HG03280 (cell line): ENCODE measurements at regions not wholly inside any gene's neighbourhood (a gene's known extent, or its start where the extent isn't known, plus 50 kb on each side); places are given as distances from the start of the nearest gene placed in this dataset.
"Not testable (repeated sequence)": the region's sequence is repeated elsewhere in the genome, so short reads cannot be mapped to it uniquely, and the experiment has no call there.

Experiments
- ATAC-seq: cut with Tn5 transposase; IDR thresholded peaks from one replicate; pipeline ENCODE4 v1.9.1; 2021; ENCODE audit warnings: mild to moderate bottlenecking, moderate library complexity; ENCODE audit not compliant: unreplicated experiment

DNA sequence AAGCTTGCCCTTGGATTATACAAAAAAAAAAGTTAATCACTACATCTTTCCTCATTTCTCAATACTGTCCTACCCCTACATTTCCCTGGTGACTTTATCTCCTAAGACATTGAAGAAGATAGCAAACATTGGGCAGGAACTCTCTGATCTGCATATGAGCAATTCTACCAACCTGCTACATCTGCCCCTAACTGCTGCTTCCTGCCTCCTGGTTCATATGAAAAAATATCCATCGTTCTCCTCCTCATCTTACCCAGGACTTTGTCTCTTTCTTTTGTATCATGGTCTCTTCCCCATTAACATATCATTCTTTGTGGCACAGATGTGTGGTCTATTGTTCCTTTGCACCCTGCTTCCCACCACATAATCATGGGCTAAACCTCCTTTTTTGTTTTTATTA lies 139.7 kb upstream of the PCGF5 start:
- no peak for ATAC-seq

DNA sequence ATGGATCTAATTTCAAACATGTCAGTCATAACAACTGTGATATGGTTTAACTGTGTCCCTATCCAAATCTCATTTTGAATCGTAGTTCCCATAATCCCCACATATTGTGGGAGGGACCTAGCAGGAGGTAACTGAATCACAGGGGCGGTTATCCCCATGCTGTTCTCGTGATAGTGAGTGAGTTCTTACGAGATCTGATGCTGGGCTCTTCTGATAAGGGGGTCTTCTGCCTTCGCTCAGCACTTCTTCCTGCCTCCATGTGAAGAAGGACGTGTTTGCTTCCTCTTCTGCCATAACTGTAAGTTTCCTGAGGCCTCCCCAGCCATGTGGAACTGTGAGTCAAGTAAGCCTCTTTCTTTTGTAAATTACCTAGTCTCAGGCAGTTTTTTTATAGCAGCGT lies 138.0 kb upstream of the PCGF5 start:
- ATAC-seq, result no peak

DNA sequence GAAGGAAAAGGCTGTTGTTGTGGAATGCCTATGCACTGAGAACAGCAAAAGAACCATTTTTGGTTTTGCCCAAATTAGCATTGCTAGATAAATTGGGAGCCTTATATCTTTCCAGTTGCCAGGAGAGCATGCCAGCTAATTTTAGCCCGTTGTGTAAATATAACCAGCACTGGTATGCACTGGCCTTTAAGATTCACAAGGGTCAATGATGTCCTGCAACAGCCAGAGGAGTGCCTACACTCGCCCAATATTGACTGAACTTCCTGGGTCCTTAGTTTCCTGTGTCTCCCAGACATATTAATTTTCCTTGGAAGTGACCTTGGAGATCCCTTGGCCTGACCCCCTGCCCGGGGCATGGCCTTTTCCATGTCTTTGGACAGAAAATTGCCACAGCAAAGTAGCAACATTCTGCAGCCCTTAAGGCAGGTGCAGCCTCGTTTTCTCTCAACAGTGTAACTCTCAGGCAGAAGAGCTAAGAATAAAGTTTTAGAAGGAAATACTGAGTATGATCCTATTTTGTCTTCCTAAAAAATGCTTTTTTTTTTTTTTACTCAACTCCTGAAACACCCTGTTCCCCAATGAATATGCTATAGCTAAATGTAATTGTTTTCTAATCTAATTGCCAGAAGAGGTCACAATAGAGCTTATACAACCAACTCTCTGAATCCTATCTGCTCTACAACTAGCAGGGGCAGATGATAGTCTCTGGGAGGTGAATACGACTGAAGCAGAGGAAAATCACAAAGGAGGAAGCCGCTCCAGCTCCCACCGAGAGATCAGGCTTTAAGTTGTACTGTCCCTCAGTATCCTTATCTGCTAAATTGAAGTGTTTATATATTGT lies 131.9 kb upstream of the PCGF5 start:
- no peak for ATAC-seq

DNA sequence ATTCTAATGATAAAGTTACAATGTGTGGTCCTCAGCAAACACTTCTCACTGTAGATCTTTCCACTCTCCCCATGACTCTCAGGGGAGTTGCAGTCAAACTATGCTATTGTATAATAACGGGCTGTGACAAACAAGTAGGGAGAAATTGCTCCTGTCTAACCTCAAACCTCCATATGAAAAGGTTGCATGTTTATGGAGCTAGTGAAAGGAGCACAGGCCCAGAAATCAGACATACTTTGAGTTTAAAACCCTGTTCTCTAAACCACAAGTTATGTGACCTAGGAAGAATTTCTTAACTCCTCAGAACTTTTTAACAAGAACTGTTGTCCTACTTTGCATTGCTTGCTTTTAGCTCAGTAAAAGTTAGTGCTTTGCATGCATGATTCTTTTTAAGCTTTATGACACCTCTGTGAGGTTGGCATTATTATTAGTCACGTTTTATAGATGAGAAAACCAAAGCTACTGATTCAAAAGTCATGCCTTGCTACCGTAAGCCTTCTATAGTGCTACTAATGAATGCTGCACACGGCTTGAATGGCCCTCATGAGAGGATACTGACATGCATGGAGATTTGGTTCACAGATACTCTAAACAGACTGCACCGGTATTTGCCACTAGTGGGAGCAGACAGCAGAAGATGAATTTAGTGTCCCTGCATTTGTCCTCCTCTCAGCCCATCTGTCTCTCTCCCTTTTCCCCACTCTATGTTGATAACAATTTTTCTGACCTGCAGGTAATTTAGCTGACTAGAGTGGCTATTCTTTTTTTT lies 129.5 kb upstream of the PCGF5 start:
- no peak for ATAC-seq

DNA sequence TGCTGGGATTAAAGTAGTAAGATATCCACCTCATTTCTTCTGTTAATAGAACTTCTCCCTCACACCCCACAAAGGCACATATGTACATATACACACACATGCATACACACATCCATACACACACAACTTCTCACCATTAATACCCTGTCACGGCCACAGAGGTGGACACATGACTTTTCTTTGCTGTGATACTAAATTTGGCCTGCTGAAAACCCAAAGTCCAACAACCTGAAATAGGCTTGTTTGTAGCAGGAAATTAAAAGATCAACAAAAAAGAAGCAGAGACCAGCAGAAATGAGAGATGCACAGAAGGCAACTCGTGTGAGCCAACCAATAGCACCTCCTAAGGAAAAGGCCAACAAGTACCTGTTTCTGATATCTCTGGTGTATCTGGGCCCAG lies 128.7 kb upstream of the PCGF5 start:
- no peak for ATAC-seq

DNA sequence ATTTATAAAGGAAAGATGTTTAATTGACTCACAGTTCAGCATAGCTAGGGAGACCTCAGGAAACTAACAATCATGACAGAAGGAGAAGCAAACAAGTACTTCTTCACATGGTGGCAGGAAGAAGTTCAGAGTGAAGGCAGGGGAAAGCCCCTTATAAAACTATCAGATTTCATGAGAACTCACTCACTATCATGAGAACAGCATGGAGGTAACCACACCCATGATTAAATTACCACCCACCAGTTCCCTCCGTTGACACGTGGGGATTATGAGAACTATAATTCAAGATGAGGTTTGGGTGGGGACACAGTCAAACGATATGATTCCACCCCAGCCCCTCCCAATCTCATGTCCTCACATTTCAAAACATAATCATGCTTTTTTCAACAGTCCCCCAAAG lies 124.2 kb upstream of the PCGF5 start:
- ATAC-seq, result no peak

DNA sequence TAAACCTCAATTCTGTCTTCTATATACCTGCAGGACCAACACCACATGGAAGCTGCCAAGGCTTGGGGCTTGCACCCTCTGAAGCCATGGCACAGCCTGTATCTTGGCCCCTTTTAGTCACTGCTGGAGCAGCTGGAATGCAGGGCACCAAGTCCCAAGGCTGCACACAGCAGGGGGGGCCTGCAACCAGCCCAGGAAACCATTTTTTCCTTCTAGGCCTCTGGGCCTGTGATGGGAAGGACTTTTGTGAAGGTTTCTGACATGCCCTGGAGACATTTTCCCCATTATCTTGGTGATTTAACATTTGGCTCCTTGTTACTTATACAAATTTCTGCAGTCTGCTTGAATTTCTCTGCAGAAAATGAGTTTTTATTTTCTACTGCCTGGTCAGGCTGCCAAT lies 123.2 kb upstream of the PCGF5 start:
- ATAC-seq, result no peak

DNA sequence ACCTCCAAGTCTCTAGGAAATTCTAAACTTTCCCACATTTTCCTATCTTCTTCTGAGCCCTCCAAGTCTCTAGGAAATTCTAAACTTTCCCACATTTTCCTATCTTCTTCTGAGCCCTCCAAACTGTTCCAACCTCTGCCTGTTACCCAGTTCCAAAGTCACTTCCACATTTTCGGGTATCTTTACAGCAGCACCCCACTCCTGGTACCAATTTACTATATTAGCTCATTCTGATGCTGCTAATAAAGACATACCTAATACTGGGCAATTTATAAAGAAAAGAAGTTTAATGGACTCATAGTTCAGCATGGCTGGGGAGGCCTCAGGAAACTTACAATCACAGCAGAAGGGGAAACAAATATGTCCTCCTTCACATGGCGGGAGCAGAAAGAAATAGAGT lies 122.4 kb upstream of the PCGF5 start:
- not testable (repeated sequence) for ATAC-seq

DNA sequence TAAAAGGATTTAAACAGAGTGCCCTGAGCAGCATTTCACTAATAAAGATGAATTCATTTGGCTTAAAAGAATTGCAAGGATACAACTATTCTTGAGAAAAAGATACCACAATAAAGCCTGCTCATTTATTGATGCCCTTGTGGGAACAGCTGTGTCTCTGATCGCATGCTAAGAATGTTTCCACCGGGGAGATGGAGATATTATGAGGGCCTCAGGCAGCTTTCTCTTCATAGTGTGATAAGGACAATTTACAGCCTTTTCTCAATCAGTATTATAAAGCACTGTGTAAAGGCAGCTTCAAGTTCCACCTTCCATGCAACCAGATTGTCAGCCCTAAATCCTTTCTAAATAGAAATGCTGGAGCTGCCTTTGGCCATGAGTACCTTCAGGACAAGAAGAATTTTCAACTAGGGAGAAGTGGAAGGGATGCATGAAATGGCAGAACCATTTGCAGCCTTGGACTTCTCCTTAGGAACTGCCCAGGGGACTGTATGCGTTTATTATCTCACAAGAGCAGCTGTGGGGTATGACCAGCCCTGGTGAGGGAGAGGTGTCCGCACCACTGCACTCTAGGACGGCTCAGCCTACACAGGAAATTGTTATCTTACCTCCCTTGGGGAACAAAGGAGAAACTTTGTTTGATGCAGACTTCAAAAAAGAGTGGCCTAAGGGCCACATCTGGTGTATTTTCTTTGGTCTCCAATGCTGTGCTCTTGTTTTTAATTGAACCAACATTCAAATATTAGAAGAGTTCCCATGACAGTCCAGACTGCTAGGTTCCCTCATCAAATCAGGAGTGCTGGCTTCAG lies 116.9 kb upstream of the PCGF5 start:
- ATAC-seq, result no peak

DNA sequence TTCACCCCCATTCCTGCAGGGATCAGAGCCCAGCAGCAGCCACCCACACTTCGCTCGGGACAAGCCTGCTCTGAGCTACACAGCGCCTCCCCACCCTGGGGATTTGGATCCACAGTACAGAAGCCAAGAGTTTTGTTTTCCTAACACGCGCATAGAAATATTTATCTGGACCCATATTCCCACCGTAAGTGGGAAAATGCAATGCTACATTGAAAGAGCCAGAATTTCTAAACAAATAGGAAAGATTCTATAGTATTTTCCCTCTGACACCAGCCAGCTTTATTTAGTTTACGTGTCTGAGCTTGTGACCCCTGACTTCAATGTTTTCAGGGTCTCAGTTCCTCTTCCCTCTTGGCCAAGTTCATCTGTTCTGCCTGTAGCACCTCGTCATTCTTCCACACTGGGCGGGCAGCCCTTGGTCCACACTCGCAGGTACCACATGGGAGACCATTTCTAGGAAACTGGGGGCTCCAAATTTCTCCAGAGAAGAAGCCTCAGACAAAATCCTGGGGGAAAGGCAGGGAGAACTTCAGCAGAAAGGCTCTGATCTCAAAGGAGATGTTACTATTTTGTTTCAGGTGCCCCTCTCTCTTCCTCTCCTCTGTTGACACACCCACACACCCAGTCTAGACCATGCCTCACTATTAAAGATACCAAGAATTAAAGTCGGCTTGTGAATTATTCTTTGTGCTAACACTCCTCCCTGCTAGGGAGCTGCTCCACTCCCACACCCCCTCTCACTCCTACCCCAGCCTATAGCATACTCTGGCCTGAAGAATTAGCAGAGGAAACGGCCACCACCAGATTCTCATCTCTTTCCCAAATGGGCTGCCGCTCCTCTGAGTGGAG lies 116.0 kb upstream of the PCGF5 start:
- no peak for ATAC-seq

DNA sequence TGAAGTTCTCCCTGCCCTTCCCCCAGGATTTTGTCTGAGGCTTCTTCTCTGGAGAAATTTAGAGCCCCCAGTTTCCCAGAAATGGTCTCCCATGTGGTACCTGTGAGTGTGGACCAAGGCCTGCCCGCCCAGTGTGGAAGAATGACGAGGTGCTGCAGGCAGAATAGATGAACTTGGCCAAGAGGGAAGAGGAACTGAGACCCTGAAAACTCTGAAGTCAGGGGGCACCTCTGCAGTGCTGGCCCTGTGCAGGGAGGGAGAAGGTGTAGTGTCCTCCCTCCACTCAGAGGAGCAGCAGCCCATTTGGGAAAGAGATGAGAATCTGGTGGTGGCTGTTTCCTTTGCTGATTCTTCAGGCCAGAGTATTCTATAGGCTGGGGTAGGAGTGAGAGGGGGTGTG lies 115.2 kb upstream of the PCGF5 start:
- ATAC-seq, result no peak

DNA sequence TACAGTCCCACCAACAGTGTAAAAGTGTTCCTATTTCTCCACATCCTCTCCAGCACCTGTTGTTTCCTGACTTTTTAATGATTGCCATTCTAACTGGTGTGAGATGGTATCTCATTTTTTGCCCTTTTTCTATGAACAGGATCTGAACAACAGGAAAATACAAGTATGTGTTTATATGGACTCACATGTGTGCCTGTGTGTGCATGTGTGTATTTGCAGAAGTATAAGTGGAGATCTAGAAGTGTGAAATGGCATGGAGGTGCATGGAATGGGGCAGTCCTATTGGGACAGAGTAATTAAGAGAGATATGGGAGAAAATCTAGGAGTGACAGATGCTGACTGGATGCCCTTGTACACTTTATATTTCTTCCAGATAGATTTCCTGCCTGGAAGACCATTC lies 111.6 kb upstream of the PCGF5 start:
- ATAC-seq, result no peak

DNA sequence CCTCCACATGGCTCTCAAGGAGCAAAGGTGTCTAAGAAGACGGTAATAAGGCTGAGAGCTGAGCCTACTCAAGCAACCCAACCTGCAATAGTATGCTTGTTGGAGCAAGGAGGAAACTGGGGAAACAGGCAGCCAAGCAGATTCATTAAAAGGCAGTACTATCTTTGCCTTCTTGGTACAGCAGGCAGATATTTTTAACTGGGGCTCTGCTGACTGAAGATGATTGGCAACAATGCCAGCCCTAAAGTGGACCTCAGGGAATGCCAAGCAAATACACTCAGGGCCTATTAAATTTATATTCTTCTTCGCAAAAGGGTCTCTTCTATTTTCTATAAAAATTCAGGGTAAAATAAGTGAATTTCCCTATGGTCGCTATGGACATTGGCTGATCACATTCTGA lies 109.4 kb upstream of the PCGF5 start:
- no peak for ATAC-seq

DNA sequence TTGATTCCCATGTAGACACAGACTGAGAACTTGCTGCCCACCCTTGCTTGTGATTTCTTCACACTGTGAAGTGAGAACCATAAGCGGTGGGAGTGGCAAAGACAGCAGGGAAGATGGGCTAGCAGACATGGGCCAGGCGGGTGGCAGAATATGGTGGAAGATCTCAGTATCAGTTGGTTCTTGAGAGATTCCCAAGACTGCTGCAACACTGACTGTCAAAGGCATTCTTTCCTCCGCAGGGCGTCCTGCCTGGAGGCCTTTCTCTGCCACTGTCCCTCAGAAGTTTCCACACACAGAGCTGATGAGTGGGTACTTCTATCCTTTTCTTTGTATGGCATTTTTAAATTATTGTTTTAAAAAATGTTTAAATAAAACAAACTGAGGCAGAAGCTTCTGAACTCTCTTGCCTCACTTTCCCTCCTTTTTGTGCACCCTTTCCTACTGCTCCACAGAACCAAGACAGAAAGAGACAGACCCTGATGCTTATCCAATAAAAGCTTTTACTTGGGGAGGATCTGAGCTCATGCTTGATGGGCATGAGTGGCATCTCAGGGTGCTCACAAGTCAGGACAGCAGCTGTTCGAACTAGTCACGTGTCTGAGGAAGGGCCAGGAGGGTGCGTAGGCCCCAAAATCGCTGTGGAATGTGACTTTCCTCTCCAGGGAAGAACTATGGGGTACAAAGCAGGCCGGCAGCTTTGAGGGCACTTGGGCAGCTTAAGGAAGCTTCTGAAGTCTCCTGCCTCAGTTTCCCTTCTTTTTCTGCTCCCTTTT lies 104.7 kb upstream of the PCGF5 start:
- no peak for ATAC-seq

DNA sequence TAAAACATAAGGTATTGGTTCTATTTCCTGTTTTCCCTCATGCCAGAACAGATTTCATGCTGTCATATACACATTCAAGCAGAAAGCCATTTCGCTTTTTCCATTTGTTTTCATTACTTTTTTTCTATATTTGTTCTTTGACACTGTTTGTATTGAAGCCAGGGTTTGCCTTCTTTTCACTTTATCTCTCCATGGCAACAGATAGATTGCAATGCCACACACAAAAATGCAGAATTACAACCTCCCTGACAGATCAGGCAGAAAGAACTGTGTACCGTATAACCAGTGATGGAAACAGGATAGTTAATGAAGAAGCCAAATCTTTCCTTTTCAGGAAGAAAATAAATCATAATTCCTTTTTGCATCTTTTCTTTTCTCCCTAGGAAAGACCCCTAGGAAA lies 103.0 kb upstream of the PCGF5 start:
- ATAC-seq, result no peak

DNA sequence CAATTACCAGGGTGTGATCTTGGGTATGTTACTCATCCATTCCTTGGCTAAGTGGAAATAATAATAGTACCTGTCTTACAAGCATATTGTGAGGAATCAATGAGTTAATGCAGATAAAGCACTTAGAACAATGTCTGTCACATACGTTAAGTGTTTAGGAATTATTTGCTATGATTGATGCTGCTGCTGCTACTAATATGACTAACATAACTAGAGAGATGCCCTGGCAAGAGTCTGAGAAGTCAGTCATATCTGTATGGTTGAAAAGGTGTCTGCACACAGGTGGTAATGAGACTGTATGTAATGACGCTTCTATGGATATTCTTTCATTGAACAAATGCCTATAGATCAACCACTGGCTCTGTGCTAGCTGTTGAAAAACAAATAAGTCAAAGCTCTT lies 100.1 kb upstream of the PCGF5 start:
- ATAC-seq, result no peak

DNA sequence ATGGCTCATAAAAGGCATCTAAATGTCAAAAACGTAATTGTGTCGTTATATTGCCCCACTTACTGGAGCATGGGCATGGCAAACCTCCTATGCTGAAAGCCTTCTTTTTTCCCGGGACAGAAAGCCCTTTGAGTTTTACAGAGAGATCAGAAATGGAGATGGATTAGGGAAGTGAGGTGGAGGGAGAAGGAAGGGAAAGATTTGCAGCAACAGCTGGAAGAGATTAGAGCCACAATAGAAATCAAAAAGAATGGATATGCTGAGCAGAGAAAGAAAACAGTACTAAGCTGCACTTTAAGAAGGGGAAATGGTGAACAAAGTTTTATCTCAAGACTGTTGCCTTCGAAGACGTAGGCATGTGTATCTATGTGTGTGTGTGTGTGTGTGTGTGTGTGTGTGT lies 97.2 kb upstream of the PCGF5 start:
- ATAC-seq, result no peak

DNA sequence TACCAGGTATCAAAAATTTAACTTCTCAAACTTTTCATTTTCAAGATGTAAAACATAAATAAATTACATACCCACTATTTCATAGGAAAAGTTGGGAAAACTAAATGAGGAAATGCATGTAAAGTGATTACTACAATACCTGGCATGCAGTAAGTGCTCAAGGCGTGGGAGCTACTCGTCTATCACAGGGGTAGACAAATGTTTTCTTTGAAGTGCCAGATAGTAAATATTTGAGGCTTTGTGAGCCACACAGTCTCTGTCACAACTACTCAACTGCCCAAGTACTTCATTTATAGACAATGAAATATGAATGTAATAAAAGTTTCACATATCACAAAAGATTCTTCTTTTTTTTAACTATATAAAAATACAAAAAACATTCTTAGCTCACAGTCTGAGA lies 96.4 kb upstream of the PCGF5 start:
- no peak for ATAC-seq

DNA sequence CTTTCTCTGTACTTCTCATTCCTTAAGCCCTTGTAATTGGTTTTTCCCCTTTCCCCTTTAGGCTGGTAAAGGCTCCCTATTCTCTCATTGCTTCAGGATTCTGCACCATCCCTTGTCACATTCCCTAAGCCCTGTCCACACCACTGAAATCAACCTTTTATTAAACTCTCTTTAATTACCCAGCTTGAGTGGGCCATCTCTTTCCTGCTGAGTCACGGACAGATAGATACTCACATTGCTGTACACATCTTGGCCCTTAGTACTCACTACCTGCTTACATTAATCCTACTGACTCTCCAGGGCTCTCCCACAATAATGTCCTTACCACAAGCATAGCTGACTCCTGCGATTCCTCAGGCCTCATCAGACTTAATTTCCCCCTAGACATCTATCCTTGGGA lies 94.0 kb upstream of the PCGF5 start:
- no peak for ATAC-seq
